ENCODE measurements at regions not wholly inside any gene's neighbourhood (a gene's known extent, or its start where the extent isn't known, plus 50 kb on each side); places are given as distances from the start of the nearest gene placed in this dataset.

GRCh38 chr20:50385733-50386640, 124.2 kb upstream of the PTPN1 start:
- WGBS, 2 donors (ENCODE audit: low coverage in 1 of 2), result 61 to 66% methylated on average over 10 to 22 of the region's 22 CpGs
- H3K4me1 ChIP-seq, result peaks cover 16 to 67% (median 44%) of the 10 kb centered on the region in 4 donors
- peak overlapping the region in 1 of 4 donors; percentile 26 for H3K27ac ChIP-seq
- no peaks in the 10 kb centered on the region for H3K9me3 ChIP-seq
- in situ Hi-C loops (cut with MboI; ENCODE audit: low pct_ligation_motif_present in 1 of 4, low pct_unique_long_range_greater_than_20kb in 1 of 4, low sequenced_read_pairs in 3 of 4) (no loop called here), intact Hi-C loops (cut with DNase I; ENCODE audit: low total_unique reads) (loop anchor here (1.0 kb wide), 1 partner anchor 21 kb away; no protein-coding TSS in a partner anchor)
- no peak for DNase-seq
- H3K4me3 ChIP-seq, result no peak overlapping the region
- no peaks in the 10 kb centered on the region for H3K27me3 ChIP-seq
- no peaks in the 10 kb centered on the region for H3K36me3 ChIP-seq
- no peak for TF ChIP-seq EP300 (IDR thresholded peaks at IDR 0.05; ENCODE audit: low read depth)
- no peak for TF ChIP-seq POLR2A (IDR thresholded peaks at IDR 0.05)
- TF ChIP-seq CTCF (IDR thresholded peaks at IDR 0.05), result no peak
- no peak for TF ChIP-seq POLR2AphosphoS5 (IDR thresholded peaks at IDR 0.05)

- TF ChIP-seq POLR2A (IDR thresholded peaks at IDR 0.05), result no peak
- TF ChIP-seq EP300 (IDR thresholded peaks at IDR 0.05; ENCODE audit: low read depth), result no peak
- no peak for TF ChIP-seq POLR2AphosphoS5 (IDR thresholded peaks at IDR 0.05)
- TF ChIP-seq CTCF (IDR thresholded peaks at IDR 0.05), result no peak
These were observed 123.6 kb upstream of the PTPN1 start for GRCh38 chr20:50386641-50386960.

GRCh38 chr20:50387218-50387995, 122.8 kb upstream of the PTPN1 start:
- TF ChIP-seq EP300 (IDR thresholded peaks at IDR 0.05; ENCODE audit: low read depth) (no peak), POLR2A (IDR thresholded peaks at IDR 0.05) (no peak), CTCF (IDR thresholded peaks at IDR 0.05) (no peak), POLR2AphosphoS5 (IDR thresholded peaks at IDR 0.05) (no peak)
- Histone ChIP-seq H3K4me1 (peaks cover 12 to 54% (median 34%) of the 10 kb centered on the region in 4 donors), H3K27ac (peak overlapping the region in 2 of 4 donors; percentile 55 to 72), H3K27me3 (no peaks in the 10 kb centered on the region), H3K9me3 (no peaks in the 10 kb centered on the region), H3K36me3 (no peaks in the 10 kb centered on the region), H3K4me3 (no peak overlapping the region)
- intact Hi-C loops (cut with DNase I; ENCODE audit: low total_unique reads), result no loop called here
- in situ Hi-C loops (cut with MboI; ENCODE audit: low pct_ligation_motif_present in 1 of 4, low pct_unique_long_range_greater_than_20kb in 1 of 4, low sequenced_read_pairs in 3 of 4), result no loop called here
- DNase-seq, result no peak
- 84 to 92% methylated on average over 18 to 21 of the region's 21 CpGs for WGBS, 2 donors (ENCODE audit: low coverage in 1 of 2)

More at GRCh38 chr20:50386641-50386960, 123.6 kb upstream of the PTPN1 start:
- no peak overlapping the region for H3K27ac ChIP-seq
- H3K9me3 ChIP-seq, result no peaks in the 10 kb centered on the region
- 46 to 49% methylated on average over 6 of the region's 6 CpGs for WGBS, 2 donors (ENCODE audit: low coverage in 1 of 2)
- intact Hi-C loops (cut with DNase I; ENCODE audit: low total_unique reads), result loop anchor here (1.0 kb wide), 1 partner anchor 21 kb away; no protein-coding TSS in a partner anchor
- no peak overlapping the region for H3K4me3 ChIP-seq
- in situ Hi-C loops (cut with MboI; ENCODE audit: low pct_ligation_motif_present in 1 of 4, low pct_unique_long_range_greater_than_20kb in 1 of 4, low sequenced_read_pairs in 3 of 4), result no loop called here
- DNase-seq, result no peak
- no peaks in the 10 kb centered on the region for H3K27me3 ChIP-seq
- H3K36me3 ChIP-seq, result no peaks in the 10 kb centered on the region
- peaks cover 15 to 62% (median 40%) of the 10 kb centered on the region in 4 donors for H3K4me1 ChIP-seq

GRCh38 chr20:50387996-50388332, 122.2 kb upstream of the PTPN1 start:
- H3K9me3 ChIP-seq, result no peaks in the 10 kb centered on the region
- in situ Hi-C loops (cut with MboI; ENCODE audit: low pct_ligation_motif_present in 1 of 4, low pct_unique_long_range_greater_than_20kb in 1 of 4, low sequenced_read_pairs in 3 of 4) (no loop called here), intact Hi-C loops (cut with DNase I; ENCODE audit: low total_unique reads) (no loop called here)
- TF ChIP-seq POLR2AphosphoS5 (IDR thresholded peaks at IDR 0.05), result no peak
- TF ChIP-seq POLR2A (IDR thresholded peaks at IDR 0.05), result no peak
- TF ChIP-seq CTCF (IDR thresholded peaks at IDR 0.05), result no peak
- TF ChIP-seq EP300 (IDR thresholded peaks at IDR 0.05; ENCODE audit: low read depth), result no peak
- H3K4me3 ChIP-seq, result no peak overlapping the region
- peaks cover 12 to 48% (median 28%) of the 10 kb centered on the region in 4 donors for H3K4me1 ChIP-seq
- WGBS, 2 donors (ENCODE audit: low coverage in 1 of 2), result 75% methylated on average over 4 to 6 of the region's 6 CpGs
- H3K27ac ChIP-seq, result peak overlapping the region in 2 of 4 donors; percentile 55 to 72
- DNase-seq, result no peak
- no peaks in the 10 kb centered on the region for H3K27me3 ChIP-seq
- H3K36me3 ChIP-seq, result no peaks in the 10 kb centered on the region
